Chondrocyte (in vitro differentiated cells): ENCODE measurements at regions not wholly inside any gene's neighbourhood (a gene's known extent, or its start where the extent isn't known, plus 50 kb on each side); places are given as distances from the start of the nearest gene placed in this dataset.

Source experiments
- DNase-seq: peaks from one replicate; pipeline ENCODE4 v3.0.0; 2021; ENCODE audit warnings: mixed read lengths, low spot score
- H3K27ac Mint-ChIP-seq: one replicate; pipeline ENCODE4 v1.8.0; 2021; ENCODE audit warnings: mild to moderate bottlenecking, moderate library complexity, mixed read lengths; ENCODE audit not compliant: unreplicated experiment
- H3K27me3 Mint-ChIP-seq: 2 replicates; pipeline ENCODE4 v1.8.0; 2021; ENCODE audit warnings: low read depth, mixed read lengths
- H3K36me3 Mint-ChIP-seq: 2 replicates; pipeline ENCODE4 v1.8.0; 2021; ENCODE audit warnings: low read depth, mixed read lengths
- H3K4me1 Mint-ChIP-seq: 2 replicates; pipeline ENCODE4 v1.8.0; 2021; ENCODE audit warnings: low read depth, mild to moderate bottlenecking, mixed read lengths
- H3K4me3 Mint-ChIP-seq: one replicate; pipeline ENCODE4 v1.8.0; 2021; ENCODE audit warnings: mild to moderate bottlenecking, moderate library complexity, mixed read lengths; ENCODE audit not compliant: unreplicated experiment
- H3K9me3 Mint-ChIP-seq: 2 replicates; pipeline ENCODE4 v1.8.0; 2021; ENCODE audit warnings: low read depth, mixed read lengths
- CTCF ChIP-seq: fragments of 200-600 bp; sonication (generic); IDR thresholded peaks from 2 replicates; pipeline ENCODE4 v1.5.0; 2021; ENCODE audit warnings: antibody characterized with exemption, mild to moderate bottlenecking, moderate library complexity

GRCh38 chr5:155898284-155898683 is 428.7 kb upstream of the SGCD start:
- H3K36me3 Mint-ChIP-seq = no peaks in the 10 kb centered on the region
- H3K4me1 Mint-ChIP-seq = no peaks in the 10 kb centered on the region
- H3K4me3 Mint-ChIP-seq = no peak overlapping the region
- H3K27ac Mint-ChIP-seq = no peak overlapping the region
- H3K9me3 Mint-ChIP-seq = no peaks in the 10 kb centered on the region
- TF ChIP-seq CTCF = no peak
- DNase-seq = no peak
- peaks cover 4% of the 10 kb centered on the region for H3K27me3 Mint-ChIP-seq

GRCh38 chr5:155903791-155904190 is 423.2 kb upstream of the SGCD start:
- Mint-ChIP-seq H3K36me3 (no peaks in the 10 kb centered on the region), H3K4me3 (no peak overlapping the region), H3K9me3 (no peaks in the 10 kb centered on the region), H3K27ac (no peak overlapping the region), H3K4me1 (no peaks in the 10 kb centered on the region), H3K27me3 (peaks cover 4% of the 10 kb centered on the region)
- TF ChIP-seq CTCF = no peak
- DNase-seq = no peak

GRCh38 chr5:155905364-155905763 is 421.6 kb upstream of the SGCD start:
- no peak for TF ChIP-seq CTCF
- no peaks in the 10 kb centered on the region for H3K9me3 Mint-ChIP-seq
- no peak overlapping the region for H3K27ac Mint-ChIP-seq
- peaks cover 4% of the 10 kb centered on the region for H3K27me3 Mint-ChIP-seq
- H3K4me1 Mint-ChIP-seq = no peaks in the 10 kb centered on the region
- no peak overlapping the region for H3K4me3 Mint-ChIP-seq
- DNase-seq = no peak
- H3K36me3 Mint-ChIP-seq = no peaks in the 10 kb centered on the region

- no peak for DNase-seq
- Mint-ChIP-seq H3K4me1 (no peaks in the 10 kb centered on the region), H3K4me3 (no peak overlapping the region), H3K27me3 (peaks cover 4% of the 10 kb centered on the region), H3K36me3 (no peaks in the 10 kb centered on the region), H3K9me3 (no peaks in the 10 kb centered on the region), H3K27ac (no peak overlapping the region)
- TF ChIP-seq CTCF = peak; percentile 11
These were observed 420.9 kb upstream of the SGCD start for GRCh38 chr5:155906046-155906445.

GRCh38 chr5:155908543-155908942 is 418.4 kb upstream of the SGCD start:
- no peak overlapping the region for H3K27ac Mint-ChIP-seq
- H3K4me1 Mint-ChIP-seq = no peaks in the 10 kb centered on the region
- no peaks in the 10 kb centered on the region for H3K9me3 Mint-ChIP-seq
- peaks cover 4% of the 10 kb centered on the region for H3K27me3 Mint-ChIP-seq
- TF ChIP-seq CTCF = no peak
- H3K4me3 Mint-ChIP-seq = no peak overlapping the region
- DNase-seq = no peak
- no peaks in the 10 kb centered on the region for H3K36me3 Mint-ChIP-seq
